Skeletal muscle tissue (tissue), 3 donors: ENCODE measurements at regions not wholly inside any gene's neighbourhood (a gene's known extent, or its start where the extent isn't known, plus 50 kb on each side); places are given as distances from the start of the nearest gene placed in this dataset.

Experiments used
- H3K27ac ChIP-seq: one replicate; pipeline ENCODE4 v1.7.0; 2013; ENCODE audit warnings: mild to moderate bottlenecking, low read depth, low read length, inconsistent platforms
- H3K27me3 ChIP-seq, 3 donors: one replicate each; pipeline ENCODE4 v1.7.0; 2013; ENCODE audit warnings: low read length in 3 of 3; ENCODE audit not compliant: control insufficient read depth in 3 of 3, insufficient read depth in 3 of 3
- H3K36me3 ChIP-seq, 3 donors: one replicate each; pipeline ENCODE4 v1.7.0; 2013; ENCODE audit warnings: low read length in 3 of 3; ENCODE audit not compliant: control insufficient read depth in 3 of 3, insufficient read depth in 3 of 3
- H3K4me1 ChIP-seq, 3 donors: one replicate each; pipeline ENCODE4 v1.7.0; 2013; ENCODE audit warnings: low read length in 3 of 3, mild to moderate bottlenecking in 3 of 3; ENCODE audit not compliant: control insufficient read depth in 3 of 3, insufficient read depth in 3 of 3
- H3K4me3 ChIP-seq, 3 donors: one replicate each; pipeline ENCODE4 v1.7.0; 2013; ENCODE audit warnings: low read length in 3 of 3
- H3K9ac ChIP-seq, 3 donors: one replicate each; pipeline ENCODE4 v1.7.0; 2013; ENCODE audit warnings: low read length in 3 of 3, mild to moderate bottlenecking in 3 of 3, moderate library complexity in 2 of 3, low read depth in 1 of 3
- H3K9me3 ChIP-seq, 3 donors: one replicate each; pipeline ENCODE4 v1.7.0; 2013; ENCODE audit warnings: low read length in 3 of 3; ENCODE audit not compliant: control insufficient read depth in 3 of 3
- donor health status: Osteomylitis.

DNA sequence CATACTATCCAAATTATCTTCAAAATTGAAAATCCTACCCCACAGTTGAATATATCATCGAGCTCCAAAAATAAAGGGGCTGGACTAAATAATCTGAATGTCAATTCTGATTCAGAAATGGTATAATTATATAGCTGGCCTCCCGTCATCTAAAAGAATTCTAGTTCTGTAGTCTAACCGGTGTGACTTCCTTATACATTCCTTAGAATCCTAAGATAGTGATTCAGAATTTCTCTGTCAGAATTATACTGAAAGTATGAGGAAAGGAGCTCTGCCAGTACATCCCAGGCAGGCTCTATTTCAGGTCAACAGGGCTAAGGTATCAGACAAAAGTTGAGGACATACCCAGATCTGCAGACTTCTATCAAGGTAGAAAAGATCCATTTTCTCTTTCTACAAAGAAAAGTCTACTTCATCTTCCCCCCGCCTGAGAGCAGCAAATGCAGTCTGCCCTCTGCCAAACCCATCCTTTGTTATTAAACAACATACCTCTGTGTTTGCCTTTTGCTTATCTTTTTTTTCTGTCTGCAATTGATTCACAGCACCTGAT lies 128.5 kb downstream of the METTL4 start:
- Histone ChIP-seq H3K9me3 (no peaks in the 10 kb centered on the region), H3K9ac (no peak overlapping the region), H3K27ac (no peak overlapping the region), H3K4me1 (no peaks in the 10 kb centered on the region), H3K4me3 (no peak overlapping the region), H3K27me3 (no peaks in the 10 kb centered on the region), H3K36me3 (no peaks in the 10 kb centered on the region)

DNA sequence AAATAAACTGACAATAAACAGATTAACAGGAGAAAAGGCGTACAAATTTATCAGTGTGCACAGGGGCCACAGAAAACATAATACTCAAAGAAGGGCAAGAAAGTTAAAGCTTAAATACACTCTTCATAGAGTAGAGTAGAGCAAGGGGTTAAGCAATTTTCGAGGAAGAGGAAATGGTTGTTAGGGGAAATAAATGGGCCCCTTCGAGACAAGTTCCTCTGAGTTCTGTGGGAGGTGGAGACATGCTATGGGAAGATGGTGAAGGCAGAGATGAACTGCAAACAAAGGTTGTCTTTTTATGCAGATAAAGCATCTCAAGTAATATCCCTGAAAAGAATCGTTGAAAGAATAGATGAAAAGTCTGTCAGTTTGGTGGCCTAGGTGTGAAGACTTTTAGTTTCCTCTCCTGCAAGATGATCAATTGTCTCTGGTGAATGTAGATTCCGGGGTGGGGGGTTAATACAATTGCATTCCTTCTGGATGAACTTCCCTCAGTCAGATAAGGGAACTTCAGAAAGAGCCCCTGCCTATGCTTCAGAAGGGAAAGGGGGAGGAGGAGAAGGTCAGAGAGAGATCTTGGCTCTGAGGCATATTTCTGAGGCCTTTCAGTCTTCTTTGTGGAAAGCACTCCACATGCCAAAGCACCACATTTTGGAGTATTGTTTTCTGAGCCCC lies 127.0 kb downstream of the METTL4 start:
- no peaks in the 10 kb centered on the region for H3K36me3 ChIP-seq
- H3K27me3 ChIP-seq, result no peaks in the 10 kb centered on the region
- H3K9ac ChIP-seq, result no peak overlapping the region
- no peak overlapping the region for H3K4me3 ChIP-seq
- no peaks in the 10 kb centered on the region for H3K9me3 ChIP-seq
- no peak overlapping the region for H3K27ac ChIP-seq
- H3K4me1 ChIP-seq, result no peaks in the 10 kb centered on the region

DNA sequence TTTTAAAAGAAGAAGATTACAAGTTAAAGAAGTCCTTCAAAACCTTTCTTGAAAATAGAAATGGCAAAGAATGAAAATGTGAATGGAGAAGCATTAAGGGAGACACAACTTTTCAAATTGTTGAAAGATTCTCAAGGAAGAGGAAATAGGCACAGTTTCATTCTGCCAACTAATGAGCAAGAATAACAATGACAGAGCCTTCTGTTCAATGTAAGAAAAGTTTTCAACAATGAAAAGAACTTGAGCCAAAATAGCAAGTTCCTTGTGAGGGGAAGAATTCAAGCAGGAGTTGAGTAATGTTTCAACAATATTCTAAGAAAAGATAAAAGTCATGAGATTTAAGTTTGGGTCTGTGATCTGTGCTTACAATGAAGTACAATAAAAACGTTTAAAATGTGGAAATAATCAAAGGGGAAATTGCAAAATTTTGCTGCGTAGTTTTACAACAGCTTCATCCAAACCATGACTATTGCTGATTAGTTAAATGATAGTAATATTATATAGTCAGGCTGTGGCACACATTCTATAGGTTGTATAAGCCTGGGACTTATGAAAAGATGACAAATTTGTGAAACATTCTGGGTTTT lies 122.6 kb downstream of the METTL4 start:
- Histone ChIP-seq H3K4me3 (no peak overlapping the region), H3K27me3 (no peaks in the 10 kb centered on the region), H3K9ac (no peak overlapping the region), H3K9me3 (no peaks in the 10 kb centered on the region), H3K4me1 (no peaks in the 10 kb centered on the region), H3K36me3 (no peaks in the 10 kb centered on the region), H3K27ac (no peak overlapping the region)

DNA sequence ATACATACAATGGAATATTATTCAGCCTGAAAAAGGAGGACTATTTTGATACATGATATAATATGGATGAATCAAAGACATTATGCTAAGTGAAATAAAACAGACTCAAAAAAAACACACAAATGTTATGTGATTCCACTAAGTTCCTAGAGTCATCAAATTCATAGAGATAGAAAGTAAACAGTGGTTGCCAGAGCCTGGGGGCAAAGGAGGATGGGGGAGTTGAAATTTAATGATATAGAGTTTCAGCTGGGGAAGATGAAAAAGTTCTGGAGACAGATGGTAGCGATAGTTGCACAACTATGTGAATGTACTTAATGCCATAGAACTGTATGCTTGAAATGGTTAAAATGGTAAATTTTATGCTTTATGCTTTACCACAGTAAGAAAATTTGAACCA lies 119.7 kb downstream of the METTL4 start:
- Histone ChIP-seq H3K27me3 (no peaks in the 10 kb centered on the region), H3K4me3 (no peak overlapping the region), H3K4me1 (no peaks in the 10 kb centered on the region), H3K27ac (no peak overlapping the region), H3K36me3 (no peaks in the 10 kb centered on the region), H3K9me3 (no peaks in the 10 kb centered on the region), H3K9ac (no peak overlapping the region)

DNA sequence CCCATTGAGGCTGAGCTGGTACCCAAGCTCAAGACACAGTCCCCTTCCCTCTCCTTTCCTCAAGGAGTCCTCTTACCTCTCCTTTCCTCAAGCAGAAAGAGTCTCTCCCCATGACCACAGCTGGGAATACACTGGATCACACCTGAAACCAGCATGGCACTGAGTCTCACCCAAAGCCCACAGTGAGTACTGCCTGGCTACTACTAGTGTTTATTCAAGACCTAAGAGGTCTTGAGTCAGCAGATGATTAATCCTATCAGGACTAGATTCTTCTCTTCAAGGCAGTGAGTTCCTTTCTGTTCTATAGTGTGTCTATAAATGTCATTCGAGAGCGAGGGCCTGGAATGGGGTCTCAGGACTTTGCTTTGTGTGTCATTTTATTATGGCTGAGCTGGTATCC lies 111.4 kb downstream of the METTL4 start:
- H3K9ac ChIP-seq, result no peak overlapping the region
- H3K27ac ChIP-seq, result no peak overlapping the region
- no peaks in the 10 kb centered on the region for H3K27me3 ChIP-seq
- peaks cover 0 to 4% (median 0%) of the 10 kb centered on the region in 3 donors for H3K9me3 ChIP-seq
- H3K4me1 ChIP-seq, result no peaks in the 10 kb centered on the region
- no peak overlapping the region for H3K4me3 ChIP-seq
- no peaks in the 10 kb centered on the region for H3K36me3 ChIP-seq

DNA sequence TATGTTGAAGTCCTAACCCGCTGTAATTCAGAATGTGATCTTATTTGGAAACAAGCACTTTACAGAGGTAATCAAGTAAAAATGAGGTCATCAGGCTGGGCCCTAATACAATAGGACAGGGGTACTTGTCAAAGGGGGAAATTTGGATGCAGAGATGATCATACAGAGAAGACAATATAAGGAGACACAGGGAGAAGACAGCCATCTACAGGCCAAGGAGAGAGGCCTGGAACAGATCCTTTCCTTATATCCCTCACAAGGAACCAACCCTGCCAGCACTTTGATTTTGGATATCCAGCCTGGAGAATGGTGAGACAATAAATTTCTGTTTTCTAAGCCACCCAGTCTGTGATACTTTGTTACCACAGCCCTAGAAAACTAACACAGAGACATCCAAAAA lies 104.3 kb downstream of the METTL4 start:
- H3K36me3 ChIP-seq, result no peaks in the 10 kb centered on the region
- H3K9ac ChIP-seq, result no peak overlapping the region
- H3K4me1 ChIP-seq, result no peaks in the 10 kb centered on the region
- H3K9me3 ChIP-seq, result no peaks in the 10 kb centered on the region
- H3K27me3 ChIP-seq, result no peaks in the 10 kb centered on the region
- no peak overlapping the region for H3K27ac ChIP-seq
- no peak overlapping the region for H3K4me3 ChIP-seq

DNA sequence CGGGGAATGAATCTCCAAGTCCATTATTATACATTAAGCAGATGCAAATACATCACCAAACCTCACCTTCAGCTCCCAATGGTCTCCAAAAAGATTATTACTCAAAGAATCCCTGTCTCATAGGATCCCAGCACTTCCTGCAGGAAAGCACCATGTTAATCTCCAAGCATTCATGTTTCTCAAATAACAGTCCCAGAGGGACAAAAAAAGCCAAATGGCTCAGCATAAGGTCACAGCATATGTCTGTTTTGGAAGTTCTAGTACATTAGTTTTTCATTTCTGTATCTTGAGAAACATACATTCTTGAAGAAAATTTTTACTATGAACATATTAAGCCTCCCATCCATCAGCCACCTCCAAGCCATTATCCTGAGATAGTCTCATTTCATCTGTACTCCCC lies 103.3 kb downstream of the METTL4 start:
- Histone ChIP-seq H3K9ac (no peak overlapping the region), H3K4me3 (no peak overlapping the region), H3K36me3 (no peaks in the 10 kb centered on the region), H3K4me1 (no peaks in the 10 kb centered on the region), H3K27ac (no peak overlapping the region), H3K27me3 (no peaks in the 10 kb centered on the region), H3K9me3 (no peaks in the 10 kb centered on the region)

DNA sequence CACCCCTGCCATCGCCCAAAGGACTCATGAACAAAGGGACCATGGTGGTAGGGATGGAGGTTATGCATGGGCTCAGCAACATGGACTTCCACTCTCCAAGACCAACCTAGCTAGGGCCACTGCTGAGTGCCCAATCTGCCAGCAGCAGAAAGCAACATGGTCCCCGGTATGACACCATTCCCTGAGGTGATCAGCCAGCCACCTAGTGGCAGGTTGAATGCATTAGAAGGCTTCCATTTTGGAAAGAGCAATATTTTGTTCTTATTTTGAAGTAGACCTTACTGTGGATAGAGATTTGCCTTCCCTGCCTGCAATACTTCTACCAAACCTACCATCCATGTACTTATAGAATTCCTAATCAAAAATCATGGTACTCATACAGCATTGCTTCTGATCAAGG lies 99.8 kb downstream of the METTL4 start:
- H3K27ac ChIP-seq, result no peak overlapping the region
- H3K27me3 ChIP-seq, result no peaks in the 10 kb centered on the region
- H3K36me3 ChIP-seq, result no peaks in the 10 kb centered on the region
- no peak overlapping the region for H3K4me3 ChIP-seq
- H3K9me3 ChIP-seq, result no peaks in the 10 kb centered on the region
- no peaks in the 10 kb centered on the region for H3K4me1 ChIP-seq
- no peak overlapping the region for H3K9ac ChIP-seq

DNA sequence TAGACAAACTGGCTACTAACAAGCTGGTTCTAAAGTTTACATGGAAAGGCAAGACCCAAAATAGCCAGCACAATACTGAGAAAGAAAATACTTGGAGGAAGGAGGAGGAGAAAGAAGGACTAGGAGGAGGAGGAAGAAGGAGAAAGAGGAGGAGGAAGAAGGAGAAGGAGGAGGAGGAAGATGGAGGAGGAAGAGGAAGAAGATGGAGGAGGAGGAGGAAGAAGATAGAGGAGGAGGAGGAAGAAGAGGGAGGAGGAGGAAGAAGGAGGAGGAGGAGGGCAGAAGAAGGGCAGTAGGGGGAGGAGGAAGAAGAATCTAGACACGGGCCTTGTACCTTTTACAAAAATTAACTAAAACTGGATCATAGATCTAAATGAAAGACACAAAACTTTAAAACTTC lies 92.6 kb downstream of the METTL4 start:
- no peak overlapping the region for H3K4me3 ChIP-seq
- no peaks in the 10 kb centered on the region for H3K36me3 ChIP-seq
- H3K27ac ChIP-seq, result no peak overlapping the region
- H3K9me3 ChIP-seq, result no peaks in the 10 kb centered on the region
- H3K4me1 ChIP-seq, result no peaks in the 10 kb centered on the region
- H3K9ac ChIP-seq, result no peak overlapping the region
- no peaks in the 10 kb centered on the region for H3K27me3 ChIP-seq

DNA sequence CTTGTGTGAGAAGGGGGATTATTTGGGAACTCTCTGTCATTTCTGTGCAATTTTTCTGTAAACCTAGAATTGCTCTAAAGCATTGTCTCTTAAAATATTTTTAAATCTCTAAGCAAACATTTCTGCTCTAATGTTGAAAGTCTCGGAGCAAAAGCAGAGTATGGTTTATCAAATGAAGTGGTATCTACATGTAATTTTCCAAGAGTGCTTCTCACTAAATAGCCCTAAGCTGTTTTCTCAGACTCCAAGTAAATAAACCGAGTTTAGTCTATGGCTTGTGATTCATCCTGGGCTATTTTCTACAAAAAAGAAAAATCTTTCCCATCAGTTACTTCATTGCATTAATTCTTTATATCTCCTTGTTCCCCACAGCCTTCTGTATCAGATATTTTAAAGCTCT lies 90.8 kb downstream of the METTL4 start:
- Histone ChIP-seq H3K27ac (no peak overlapping the region), H3K4me3 (no peak overlapping the region)

More for the DNA sequence above, 90.8 kb downstream of the METTL4 start:
- H3K36me3 ChIP-seq, result no peaks in the 10 kb centered on the region
- no peaks in the 10 kb centered on the region for H3K4me1 ChIP-seq
- H3K9me3 ChIP-seq, result no peaks in the 10 kb centered on the region
- no peaks in the 10 kb centered on the region for H3K27me3 ChIP-seq
- no peak overlapping the region for H3K9ac ChIP-seq
